ENCODE measurements at regions not wholly inside any gene's neighbourhood (a gene's known extent, or its start where the extent isn't known, plus 50 kb on each side); places are given as distances from the start of the nearest gene placed in this dataset.

DNA sequence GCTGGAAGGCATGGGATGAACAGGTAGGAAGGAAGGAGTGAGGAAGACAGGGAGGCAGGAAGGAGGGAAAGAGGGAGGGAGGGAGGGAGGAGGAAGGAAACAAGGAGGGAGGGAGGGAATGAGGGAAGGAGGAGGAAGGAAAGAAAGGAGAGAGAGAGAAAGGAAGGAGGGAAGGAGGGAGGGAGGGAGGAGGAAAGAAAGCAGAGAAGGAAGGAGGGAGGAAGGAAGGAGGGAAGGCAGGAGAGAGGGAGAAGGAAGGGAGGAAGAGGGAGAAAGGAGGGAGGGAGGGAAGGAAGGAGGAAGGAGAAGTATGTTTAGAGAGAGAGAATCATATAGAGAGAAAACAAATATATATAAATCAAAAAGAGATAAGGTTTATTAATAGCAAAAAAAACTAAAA lies 175.9 kb upstream of the FOXN3 start:
- peaks cover 6% of the 10 kb centered on the region for H3K4me1 ChIP-seq
- H3K4me3 ChIP-seq (ENCODE audit: low read depth, low read length) = no peak overlapping the region
- no peaks in the 10 kb centered on the region for H3K27me3 ChIP-seq (ENCODE audit: control insufficient read depth, insufficient read depth, low read length)
- no peaks in the 10 kb centered on the region for H3K36me3 ChIP-seq (ENCODE audit: control insufficient read depth, insufficient read depth, low read length)
- H3K79me2 ChIP-seq = peaks cover 54% of the 10 kb centered on the region
- H3K4me2 ChIP-seq (ENCODE audit: low read length) = no peak overlapping the region
- no peaks in the 10 kb centered on the region for H3K9me3 ChIP-seq (ENCODE audit: control insufficient read depth, low read length)
- H2AFZ ChIP-seq = no peak overlapping the region
- H3K9ac ChIP-seq = no peak overlapping the region
- H3K27ac ChIP-seq = no peak overlapping the region
- TF ChIP-seq, protein P1, sequence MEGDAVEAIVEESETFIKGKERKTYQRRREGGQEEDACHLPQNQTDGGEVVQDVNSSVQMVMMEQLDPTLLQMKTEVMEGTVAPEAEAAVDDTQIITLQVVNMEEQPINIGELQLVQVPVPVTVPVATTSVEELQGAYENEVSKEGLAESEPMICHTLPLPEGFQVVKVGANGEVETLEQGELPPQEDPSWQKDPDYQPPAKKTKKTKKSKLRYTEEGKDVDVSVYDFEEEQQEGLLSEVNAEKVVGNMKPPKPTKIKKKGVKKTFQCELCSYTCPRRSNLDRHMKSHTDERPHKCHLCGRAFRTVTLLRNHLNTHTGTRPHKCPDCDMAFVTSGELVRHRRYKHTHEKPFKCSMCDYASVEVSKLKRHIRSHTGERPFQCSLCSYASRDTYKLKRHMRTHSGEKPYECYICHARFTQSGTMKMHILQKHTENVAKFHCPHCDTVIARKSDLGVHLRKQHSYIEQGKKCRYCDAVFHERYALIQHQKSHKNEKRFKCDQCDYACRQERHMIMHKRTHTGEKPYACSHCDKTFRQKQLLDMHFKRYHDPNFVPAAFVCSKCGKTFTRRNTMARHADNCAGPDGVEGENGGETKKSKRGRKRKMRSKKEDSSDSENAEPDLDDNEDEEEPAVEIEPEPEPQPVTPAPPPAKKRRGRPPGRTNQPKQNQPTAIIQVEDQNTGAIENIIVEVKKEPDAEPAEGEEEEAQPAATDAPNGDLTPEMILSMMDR (IDR thresholded peaks at IDR 0.05) = no peak

GRCh38 chr14:89589400-89590118 lies 172.5 kb upstream of the FOXN3 start:
- H3K9me3 ChIP-seq (ENCODE audit: control insufficient read depth, low read length) = no peaks in the 10 kb centered on the region
- H2AFZ ChIP-seq = no peak overlapping the region
- no peak overlapping the region for H3K27ac ChIP-seq
- peaks cover 14% of the 10 kb centered on the region for H3K4me1 ChIP-seq
- no peak overlapping the region for H3K4me3 ChIP-seq (ENCODE audit: low read depth, low read length)
- H3K36me3 ChIP-seq (ENCODE audit: control insufficient read depth, insufficient read depth, low read length) = no peaks in the 10 kb centered on the region
- no peaks in the 10 kb centered on the region for H3K27me3 ChIP-seq (ENCODE audit: control insufficient read depth, insufficient read depth, low read length)
- H3K4me2 ChIP-seq (ENCODE audit: low read length) = no peak overlapping the region
- H3K79me2 ChIP-seq = peaks cover 63% of the 10 kb centered on the region
- TF ChIP-seq, protein P1 (IDR thresholded peaks at IDR 0.05) = no peak
- no peak overlapping the region for H3K9ac ChIP-seq

GRCh38 chr14:89588840-89589296 lies 171.8 kb upstream of the FOXN3 start:
- no peaks in the 10 kb centered on the region for H3K36me3 ChIP-seq (ENCODE audit: control insufficient read depth, insufficient read depth, low read length)
- H3K27ac ChIP-seq = no peak overlapping the region
- peaks cover 14% of the 10 kb centered on the region for H3K4me1 ChIP-seq
- H3K4me2 ChIP-seq (ENCODE audit: low read length) = no peak overlapping the region
- no peak overlapping the region for H2AFZ ChIP-seq
- H3K79me2 ChIP-seq = peaks cover 60% of the 10 kb centered on the region
- H3K4me3 ChIP-seq (ENCODE audit: low read depth, low read length) = no peak overlapping the region
- H3K27me3 ChIP-seq (ENCODE audit: control insufficient read depth, insufficient read depth, low read length) = no peaks in the 10 kb centered on the region
- H3K9me3 ChIP-seq (ENCODE audit: control insufficient read depth, low read length) = no peaks in the 10 kb centered on the region
- TF ChIP-seq, protein P1 (IDR thresholded peaks at IDR 0.05) = no peak
- no peak overlapping the region for H3K9ac ChIP-seq

DNA sequence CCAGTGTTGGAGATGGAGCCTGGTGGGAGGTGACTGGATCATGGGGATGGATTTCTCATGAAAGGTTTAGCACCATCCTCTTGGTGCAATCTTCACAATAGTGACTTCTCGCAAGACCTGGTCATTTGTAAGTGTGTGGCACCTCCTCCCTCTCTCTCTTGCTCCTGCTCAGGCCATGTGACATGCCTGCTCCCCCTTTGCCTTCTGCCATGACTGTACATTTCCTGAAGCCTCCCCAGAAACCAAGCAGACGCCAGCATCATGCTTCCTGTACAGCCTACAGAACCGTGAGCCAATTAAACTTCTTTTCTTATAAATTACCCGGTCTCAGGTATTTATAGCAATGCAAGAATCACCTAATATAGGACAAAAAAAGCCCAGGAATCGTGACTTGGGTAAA lies 171.0 kb upstream of the FOXN3 start:
- Histone ChIP-seq H3K79me2 (peaks cover 62% of the 10 kb centered on the region), H3K4me3 (ENCODE audit: low read depth, low read length) (no peak overlapping the region), H3K9ac (no peak overlapping the region), H3K4me1 (peaks cover 14% of the 10 kb centered on the region), H2AFZ (no peak overlapping the region), H3K27me3 (ENCODE audit: control insufficient read depth, insufficient read depth, low read length) (no peaks in the 10 kb centered on the region), H3K4me2 (ENCODE audit: low read length) (no peak overlapping the region), H3K27ac (no peak overlapping the region), H3K36me3 (ENCODE audit: control insufficient read depth, insufficient read depth, low read length) (no peaks in the 10 kb centered on the region), H3K9me3 (ENCODE audit: control insufficient read depth, low read length) (no peaks in the 10 kb centered on the region)
- TF ChIP-seq, protein P1 (IDR thresholded peaks at IDR 0.05) = no peak

GRCh38 chr14:89587136-89587420 lies 170.0 kb upstream of the FOXN3 start:
- Histone ChIP-seq H3K4me2 (ENCODE audit: low read length) (peak overlapping the region; percentile 43), H3K9ac (no peak overlapping the region), H3K4me3 (ENCODE audit: low read depth, low read length) (no peak overlapping the region), H3K36me3 (ENCODE audit: control insufficient read depth, insufficient read depth, low read length) (no peaks in the 10 kb centered on the region), H3K9me3 (ENCODE audit: control insufficient read depth, low read length) (no peaks in the 10 kb centered on the region), H3K27ac (peak overlapping the region; percentile 1), H3K4me1 (peaks cover 14% of the 10 kb centered on the region), H2AFZ (no peak overlapping the region), H3K79me2 (peaks cover 59% of the 10 kb centered on the region), H3K27me3 (ENCODE audit: control insufficient read depth, insufficient read depth, low read length) (no peaks in the 10 kb centered on the region)
- TF ChIP-seq, protein P1 (IDR thresholded peaks at IDR 0.05) = no peak
